Heart left ventricle (tissue), 16 donors: ENCODE measurements at regions not wholly inside any gene's neighbourhood (a gene's known extent, or its start where the extent isn't known, plus 50 kb on each side); places are given as distances from the start of the nearest gene placed in this dataset.

Experiments used
- ATAC-seq, 4 donors: fragments of 200-7000 bp; cut with Tn5 transposase; one replicate each; pipeline ENCODE4 v1.9.1; 2020 to 2022; ENCODE audit warnings: moderate library complexity in 4 of 4, mild to moderate bottlenecking in 3 of 4, moderate number of reproducible peaks in 1 of 4
- DNase-seq, 5 donors: peaks; one replicate each; pipeline ENCODE4 v3.0.0-alpha.2; 2020
- H3K27ac ChIP-seq, 12 donors: fragments of 200-600 bp; sonication (generic) in 4 of 12; one replicate each; pipeline versions ENCODE4 v1.5.0 to v1.8.0; 2016 to 2022; ENCODE audit warnings: mild to moderate bottlenecking in 2 of 12
- H3K27me3 ChIP-seq, 9 donors: fragments of 200-600 bp; sonication (generic) in 2 of 9; one replicate each; pipeline versions ENCODE4 v1.5.1 to v1.8.0; 2016 to 2022; ENCODE audit warnings: mild to moderate bottlenecking in 3 of 9
- H3K36me3 ChIP-seq, 9 donors: fragments of 200-600 bp; sonication (generic) in 2 of 9; one replicate each; pipeline versions ENCODE4 v1.5.0 to v1.8.0; 2018 to 2022; ENCODE audit warnings: mild to moderate bottlenecking in 2 of 9
- H3K4me1 ChIP-seq, 12 donors: fragments of 200-600 bp; sonication (generic) in 4 of 12; one replicate each; pipeline versions ENCODE4 v1.5.0 to v1.8.0; 2016 to 2022; ENCODE audit warnings: mild to moderate bottlenecking in 3 of 12
- H3K4me3 ChIP-seq, 12 donors: fragments of 200-600 bp; sonication (generic) in 4 of 12; one replicate each; pipeline versions ENCODE4 v1.5.0 to v1.8.0; 2017 to 2022; ENCODE audit warnings: mild to moderate bottlenecking in 9 of 12, moderate library complexity in 4 of 12
- H3K9me3 ChIP-seq, 12 donors: fragments of 200-600 bp; sonication (generic) in 4 of 12; one replicate each; pipeline versions ENCODE4 v1.5.0 to v1.8.0; 2016 to 2022; ENCODE audit warnings: mild to moderate bottlenecking in 1 of 12
- POLR2A ChIP-seq, 2 donors: fragments of 450-650 bp; IDR thresholded peaks; one replicate each; pipeline ENCODE4 v1.6.1; 2017; ENCODE audit warnings: antibody characterized with exemption in 2 of 2, mild to moderate bottlenecking in 2 of 2, moderate library complexity in 2 of 2
- WGBS, 4 donors: extraction: QIAGEN DNeasy Blood & Tissue Kit in 2 of 4; methylation state at CpG; one replicate each; pipeline versions ENCODE4 v1.1.5 to v1.1.7; 2013 to 2018; 5-methylcytosine and 5-hydroxymethylcytosine counted together
- intact Hi-C, 10 donors: fragments of 100-400 bp; cut with DNase I; formaldehyde crosslinking; loops; one replicate each; pipeline versions ENCODE4 v1.11.1 to v1.14.2; 2022
- TF ChIP-seq, protein P1 (sequence below), 12 donors: fragments of 200-600 bp; sonication (generic) in 4 of 12; IDR thresholded peaks; one replicate each; pipeline versions ENCODE4 v1.5.0 to v1.8.0; 2018 to 2022; ENCODE audit warnings: antibody characterized with exemption in 12 of 12, mild to moderate bottlenecking in 5 of 12
- donor health status: ischemic (EF 13 %, LVEDD 7.1; RV severe dilation, severe dysfunction).
- donor health status: healthy with polysubstance abuse.
- donor health status: DM: no; HTN: yes; CAD: no.
- donor health status: DM: no; HTN: no; CAD: no.
- donor health status: ischemic (EF 25% LVEDD 6.9; RV normal size, moderate dysfunction).
- donor health status: ischemic (EF 25% LVEDD 5.7; RV mildly dilated, moderate dysfunction).
- donor health status: healthy.
- donor health status: DM: yes; HTN: yes; CAD: no.
- donor health status: ischemic (EF 35%, LVEDD 5.7; RV mildly dilated, moderate dysfunction).
- donor health status: nonischemic (EF 11% LVEDD 7.7; RV severe dilation, severe dysfunction).
- donor health status: DM: yes; HTN: yes; CAD: no.
- donor health status: PGD.
- donor health status: ischemic (EF 29% LVEDD 5.4; RV normal size, mild dysfunction).
- donor health status: nonischemic (EF 23%, LVEDD 6.1; RV moderate dilation, normal function).

DNA sequence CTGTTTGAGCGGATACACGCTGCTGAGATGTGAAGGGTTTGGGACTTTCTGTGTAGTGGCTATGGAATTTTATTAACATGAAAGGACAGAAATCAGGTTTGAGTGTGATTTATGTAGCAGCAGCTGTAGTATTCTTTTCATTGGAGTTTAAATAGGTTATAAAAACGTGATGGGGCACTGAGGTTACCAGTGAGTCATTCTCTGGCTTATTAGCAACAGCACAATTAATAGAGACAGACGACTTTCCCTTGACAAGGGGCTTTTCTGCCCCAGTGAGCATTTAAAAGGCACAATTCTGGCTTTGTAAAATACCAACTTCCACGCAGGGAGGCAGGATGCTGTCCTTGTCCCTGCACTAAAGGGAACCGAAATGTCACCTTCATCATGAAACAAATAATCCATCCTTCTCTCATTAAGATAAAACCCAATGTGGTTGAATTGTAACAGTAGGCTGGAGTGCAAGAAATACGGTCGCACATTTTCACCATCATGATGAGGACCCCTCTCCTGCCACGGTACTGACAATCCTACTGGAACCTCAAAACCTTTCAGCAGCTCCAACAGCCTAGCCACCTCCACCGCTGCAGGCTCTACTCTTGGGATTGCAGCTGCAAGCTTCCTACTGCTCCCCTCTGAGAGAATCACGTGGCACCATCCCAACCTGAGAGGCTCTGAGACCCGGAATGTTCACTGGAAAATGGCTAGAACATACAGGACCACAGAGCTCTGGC is 293.9 kb downstream of the IRX1 start:
- Histone ChIP-seq H3K4me1 (no peaks in the 10 kb centered on the region), H3K27me3 (no peaks in the 10 kb centered on the region), H3K9me3 (peaks cover 0 to 6% (median 0%) of the 10 kb centered on the region in 12 donors), H3K27ac (no peak overlapping the region), H3K4me3 (no peak overlapping the region), H3K36me3 (no peaks in the 10 kb centered on the region)
- TF ChIP-seq, protein P1, sequence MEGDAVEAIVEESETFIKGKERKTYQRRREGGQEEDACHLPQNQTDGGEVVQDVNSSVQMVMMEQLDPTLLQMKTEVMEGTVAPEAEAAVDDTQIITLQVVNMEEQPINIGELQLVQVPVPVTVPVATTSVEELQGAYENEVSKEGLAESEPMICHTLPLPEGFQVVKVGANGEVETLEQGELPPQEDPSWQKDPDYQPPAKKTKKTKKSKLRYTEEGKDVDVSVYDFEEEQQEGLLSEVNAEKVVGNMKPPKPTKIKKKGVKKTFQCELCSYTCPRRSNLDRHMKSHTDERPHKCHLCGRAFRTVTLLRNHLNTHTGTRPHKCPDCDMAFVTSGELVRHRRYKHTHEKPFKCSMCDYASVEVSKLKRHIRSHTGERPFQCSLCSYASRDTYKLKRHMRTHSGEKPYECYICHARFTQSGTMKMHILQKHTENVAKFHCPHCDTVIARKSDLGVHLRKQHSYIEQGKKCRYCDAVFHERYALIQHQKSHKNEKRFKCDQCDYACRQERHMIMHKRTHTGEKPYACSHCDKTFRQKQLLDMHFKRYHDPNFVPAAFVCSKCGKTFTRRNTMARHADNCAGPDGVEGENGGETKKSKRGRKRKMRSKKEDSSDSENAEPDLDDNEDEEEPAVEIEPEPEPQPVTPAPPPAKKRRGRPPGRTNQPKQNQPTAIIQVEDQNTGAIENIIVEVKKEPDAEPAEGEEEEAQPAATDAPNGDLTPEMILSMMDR (IDR thresholded peaks at IDR 0.05) = no peak
- TF ChIP-seq POLR2A (IDR thresholded peaks at IDR 0.05) = no peak
- no peak for DNase-seq
- intact Hi-C loops = no loop called here
- ATAC-seq = no peak
- WGBS, 4 donors = 76 to 80% (median 80%) methylated on average over 12 of the region's 12 CpGs

DNA sequence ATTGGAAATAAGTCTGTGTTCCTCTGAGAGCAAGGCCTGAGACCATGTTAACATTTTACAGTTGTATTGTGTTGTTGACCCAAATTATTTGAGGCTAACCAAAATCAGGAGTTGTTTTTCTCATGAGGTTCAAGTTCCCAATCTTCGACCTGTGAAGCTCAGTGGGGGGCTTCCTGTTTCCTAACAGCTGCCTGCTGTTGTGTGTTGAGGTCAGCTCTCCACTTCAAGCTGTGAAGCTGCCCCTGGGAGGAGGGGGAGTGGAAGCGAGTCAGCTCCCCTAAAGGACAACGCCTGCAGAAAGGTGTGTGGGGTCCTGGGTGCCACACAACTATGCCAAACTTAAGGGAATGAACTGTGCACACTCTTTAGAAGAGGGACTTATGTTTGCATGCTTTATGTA is 295.5 kb downstream of the IRX1 start:
- intact Hi-C loops = no loop called here
- DNase-seq (no peak), ATAC-seq (no peak)
- WGBS, 4 donors = 40 to 68% (median 48%) methylated on average over 3 of the region's 3 CpGs
- peaks cover 0 to 6% (median 0%) of the 10 kb centered on the region in 12 donors for H3K9me3 ChIP-seq
- H3K27ac ChIP-seq = no peak overlapping the region
- H3K4me3 ChIP-seq = no peak overlapping the region
- no peaks in the 10 kb centered on the region for H3K4me1 ChIP-seq
- no peaks in the 10 kb centered on the region for H3K36me3 ChIP-seq
- H3K27me3 ChIP-seq = no peaks in the 10 kb centered on the region
- TF ChIP-seq, protein P1 (IDR thresholded peaks at IDR 0.05) = no peak
- no peak for TF ChIP-seq POLR2A (IDR thresholded peaks at IDR 0.05)

DNA sequence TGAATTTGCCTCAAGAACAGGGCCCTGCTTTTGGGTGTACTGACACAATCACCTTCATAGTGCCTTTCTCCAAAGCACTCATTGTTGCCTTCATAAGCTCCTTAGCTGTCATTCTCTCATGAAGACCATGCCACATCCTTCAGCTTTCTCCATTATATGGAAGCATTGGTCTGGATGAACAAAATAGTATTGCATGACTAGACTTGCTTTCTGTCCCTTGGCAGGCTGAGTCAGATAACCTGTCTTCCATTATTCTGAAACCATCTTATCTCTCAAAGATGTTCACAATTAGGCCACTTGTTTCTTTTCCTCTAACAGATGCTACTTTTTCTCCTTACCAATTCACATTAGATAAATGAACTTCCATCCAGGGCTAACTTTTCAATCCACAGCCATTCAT is 297.9 kb downstream of the IRX1 start:
- DNase-seq (no peak), ATAC-seq (no peak)
- Histone ChIP-seq H3K4me3 (no peak overlapping the region), H3K4me1 (no peaks in the 10 kb centered on the region), H3K36me3 (no peaks in the 10 kb centered on the region), H3K27ac (no peak overlapping the region), H3K9me3 (peaks cover 0 to 11% (median 0%) of the 10 kb centered on the region in 12 donors), H3K27me3 (no peaks in the 10 kb centered on the region)
- intact Hi-C loops = no loop called here
- TF ChIP-seq, protein P1 (IDR thresholded peaks at IDR 0.05) = no peak
- no peak for TF ChIP-seq POLR2A (IDR thresholded peaks at IDR 0.05)

DNA sequence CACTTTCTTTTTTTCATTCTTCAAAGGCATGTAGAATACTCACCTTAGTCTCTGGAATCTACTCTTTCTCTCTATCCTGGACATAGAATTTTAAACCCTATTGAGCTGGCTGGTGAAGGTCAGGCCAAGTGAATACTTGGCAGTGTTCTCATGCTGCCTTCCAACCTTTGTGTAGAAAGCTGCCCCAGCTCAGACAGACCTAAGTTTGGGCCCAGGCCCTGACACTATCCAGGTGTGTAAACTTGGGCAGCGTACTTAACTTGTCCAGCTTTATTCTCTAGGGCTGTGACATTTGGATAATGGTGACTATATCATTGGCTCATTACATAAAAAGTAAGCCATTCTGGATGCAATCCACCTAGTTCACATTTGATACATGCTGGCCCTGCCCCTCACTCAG is 298.3 kb downstream of the IRX1 start:
- 31 to 75% (median 59%) methylated on average over 1 of the region's 1 CpG for WGBS, 4 donors

DNA sequence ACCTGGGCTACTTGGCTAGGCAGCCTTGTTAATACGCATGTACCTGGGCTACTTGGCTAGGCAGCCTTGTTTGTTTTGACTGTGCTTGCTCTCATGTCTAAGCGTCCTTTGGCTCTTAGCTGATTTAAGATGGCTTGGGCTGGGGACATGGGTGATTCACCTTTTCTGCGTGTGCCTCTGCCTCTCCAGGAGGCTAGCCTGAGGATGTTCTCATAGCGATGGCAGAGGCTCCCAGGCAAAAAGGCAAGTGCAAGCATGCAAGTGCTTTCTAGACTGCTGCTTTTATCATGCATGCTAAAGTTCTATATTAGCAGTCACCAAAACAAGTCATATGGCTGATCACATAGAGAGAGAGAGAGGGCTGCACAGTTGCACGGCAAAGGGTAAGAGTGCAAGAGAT is 300.5 kb downstream of the IRX1 start:
- H3K36me3 ChIP-seq = no peaks in the 10 kb centered on the region
- no peak for ATAC-seq
- no peak overlapping the region for H3K4me3 ChIP-seq
- intact Hi-C loops = no loop called here
- no peaks in the 10 kb centered on the region for H3K4me1 ChIP-seq
- peaks cover 0 to 11% (median 0%) of the 10 kb centered on the region in 12 donors for H3K9me3 ChIP-seq
- no peak overlapping the region for H3K27ac ChIP-seq
- DNase-seq = no peak
- H3K27me3 ChIP-seq = no peaks in the 10 kb centered on the region
- TF ChIP-seq, protein P1 (IDR thresholded peaks at IDR 0.05) = no peak
- no peak for TF ChIP-seq POLR2A (IDR thresholded peaks at IDR 0.05)
- 70 to 91% (median 88%) methylated on average over 5 of the region's 5 CpGs for WGBS, 4 donors

More for the DNA sequence above, 298.3 kb downstream of the IRX1 start:
- ATAC-seq = peak in 2 of 4 donors; percentile 31 to 64
- Histone ChIP-seq H3K4me3 (no peak overlapping the region), H3K36me3 (no peaks in the 10 kb centered on the region), H3K27me3 (no peaks in the 10 kb centered on the region), H3K9me3 (peaks cover 0 to 11% (median 0%) of the 10 kb centered on the region in 12 donors), H3K27ac (no peak overlapping the region), H3K4me1 (no peaks in the 10 kb centered on the region)
- DNase-seq = no peak
- no peak for TF ChIP-seq POLR2A (IDR thresholded peaks at IDR 0.05)
- intact Hi-C loops = no loop called here
